RWPE2 (cell line): ENCODE measurements at regions not wholly inside any gene's neighbourhood (a gene's known extent, or its start where the extent isn't known, plus 50 kb on each side); places are given as distances from the start of the nearest gene placed in this dataset.

Experiments used
- ATAC-seq: fragments of 200-7000 bp; cut with Tn5 transposase; 3 replicates; pipeline ENCODE4 v1.9.1; 2021; ENCODE audit warnings: low read depth
- DNase-seq: peaks from one replicate; pipeline ENCODE4 v3.0.0-alpha.2; 2020; ENCODE audit warnings: low spot score
- H3K27ac ChIP-seq: fragments of 450-650 bp; 2 replicates; pipeline ENCODE4 v1.5.1; 2017; ENCODE audit warnings: mild to moderate bottlenecking; ENCODE audit not compliant: poor library complexity, severe bottlenecking
- H3K27me3 ChIP-seq: fragments of 250-450 bp; sonication (Bioruptor Pico); 2 replicates; pipeline ENCODE4 v1.5.1; 2021; ENCODE audit warnings: mild to moderate bottlenecking, moderate library complexity; ENCODE audit not compliant: insufficient read depth, poor library complexity, severe bottlenecking
- H3K36me3 ChIP-seq: fragments of 250-450 bp; sonication (Bioruptor Pico); 2 replicates; pipeline ENCODE4 v1.5.1; 2020; ENCODE audit warnings: low read depth, mild to moderate bottlenecking, moderate library complexity
- H3K4me1 ChIP-seq: fragments of 250-450 bp; sonication (Bioruptor Pico); 2 replicates; pipeline ENCODE4 v1.5.1; 2021; ENCODE audit warnings: mild to moderate bottlenecking, moderate library complexity; ENCODE audit not compliant: insufficient read depth, poor library complexity, severe bottlenecking
- H3K4me3 ChIP-seq: fragments of 250-450 bp; sonication (Bioruptor Pico); 2 replicates; pipeline ENCODE4 v1.5.1; 2021; ENCODE audit warnings: mild to moderate bottlenecking, moderate library complexity; ENCODE audit not compliant: severe bottlenecking
- H3K9me3 ChIP-seq: fragments of 250-450 bp; sonication (Bioruptor Pico); 2 replicates; pipeline ENCODE4 v1.5.1; 2021; ENCODE audit warnings: mild to moderate bottlenecking, moderate library complexity; ENCODE audit not compliant: severe bottlenecking
- CTCF ChIP-seq: fragments of 450-650 bp; IDR thresholded peaks from one replicate; pipeline ENCODE4 v1.5.1; 2017; ENCODE audit warnings: mild to moderate bottlenecking, moderate library complexity; ENCODE audit not compliant: poor library complexity, severe bottlenecking

GRCh38 chr4:158068068-158068467, 104.8 kb downstream of the GASK1B start:
- no peaks in the 10 kb centered on the region for H3K9me3 ChIP-seq
- H3K36me3 ChIP-seq, result no peaks in the 10 kb centered on the region
- H3K4me1 ChIP-seq, result no peaks in the 10 kb centered on the region
- no peak overlapping the region for H3K4me3 ChIP-seq
- no peak for TF ChIP-seq CTCF
- DNase-seq (no peak), ATAC-seq (no peak)
- no peak overlapping the region for H3K27ac ChIP-seq
- H3K27me3 ChIP-seq, result no peaks in the 10 kb centered on the region

- Histone ChIP-seq H3K4me1 (no peaks in the 10 kb centered on the region), H3K27me3 (no peaks in the 10 kb centered on the region), H3K9me3 (no peaks in the 10 kb centered on the region), H3K36me3 (no peaks in the 10 kb centered on the region), H3K27ac (no peak overlapping the region), H3K4me3 (no peak overlapping the region)
- no peak for TF ChIP-seq CTCF
- ATAC-seq, result no peak
- no peak for DNase-seq
Observed at GRCh38 chr4:158067646-158068045, 105.2 kb downstream of the GASK1B start.

- Histone ChIP-seq H3K9me3 (no peaks in the 10 kb centered on the region), H3K27ac (no peak overlapping the region), H3K4me1 (no peaks in the 10 kb centered on the region), H3K27me3 (no peaks in the 10 kb centered on the region), H3K36me3 (no peaks in the 10 kb centered on the region), H3K4me3 (no peak overlapping the region)
- DNase-seq (no peak), ATAC-seq (no peak)
- no peak for TF ChIP-seq CTCF
Observed at GRCh38 chr4:158065603-158066002, 107.2 kb downstream of the GASK1B start.

DNA sequence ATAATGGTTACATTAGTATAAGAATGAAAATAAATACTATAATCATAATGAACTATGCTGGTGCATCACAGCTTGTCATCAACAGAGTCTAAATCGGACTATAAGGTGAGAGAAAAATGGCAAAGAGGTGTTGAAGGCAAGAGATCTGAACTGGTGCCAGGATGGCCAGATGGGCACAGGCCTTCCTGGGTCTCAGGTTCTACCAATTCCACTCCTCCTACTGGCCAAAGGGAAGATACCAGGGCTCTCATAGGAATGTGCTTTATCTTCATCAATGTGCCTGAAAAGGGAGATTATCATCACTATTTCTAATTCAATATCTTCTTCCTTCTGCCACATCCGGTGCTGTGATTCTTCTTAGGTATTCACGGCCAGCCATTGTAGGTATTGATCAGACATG, 107.6 kb downstream of the GASK1B start:
- peak; percentile 14; the same call in 1 of the 3 replicates for ATAC-seq

More for the DNA sequence above, 107.6 kb downstream of the GASK1B start:
- no peaks in the 10 kb centered on the region for H3K4me1 ChIP-seq
- H3K9me3 ChIP-seq, result no peaks in the 10 kb centered on the region
- H3K4me3 ChIP-seq, result no peak overlapping the region
- peak; percentile 5 for TF ChIP-seq CTCF
- H3K27me3 ChIP-seq, result no peaks in the 10 kb centered on the region
- H3K27ac ChIP-seq, result no peak overlapping the region
- H3K36me3 ChIP-seq, result no peaks in the 10 kb centered on the region
- no peak for DNase-seq
